ENCODE measurements at regions not wholly inside any gene's neighbourhood (a gene's known extent, or its start where the extent isn't known, plus 50 kb on each side); places are given as distances from the start of the nearest gene placed in this dataset.

GRCh38 chr16:13313351-13313750 lies 412.0 kb downstream of the SHISA9 start:
- TF ChIP-seq CTCF (IDR thresholded peaks at IDR 0.05; ENCODE audit: low read depth, low read length, missing input control) (no peak), JUND (IDR thresholded peaks at IDR 0.05) (no peak), REST (IDR thresholded peaks at IDR 0.05) (no peak)

Data from liver (tissue), 3 donors.